ENCODE measurements at regions not wholly inside any gene's neighbourhood (a gene's known extent, or its start where the extent isn't known, plus 50 kb on each side); places are given as distances from the start of the nearest gene placed in this dataset.

DNA sequence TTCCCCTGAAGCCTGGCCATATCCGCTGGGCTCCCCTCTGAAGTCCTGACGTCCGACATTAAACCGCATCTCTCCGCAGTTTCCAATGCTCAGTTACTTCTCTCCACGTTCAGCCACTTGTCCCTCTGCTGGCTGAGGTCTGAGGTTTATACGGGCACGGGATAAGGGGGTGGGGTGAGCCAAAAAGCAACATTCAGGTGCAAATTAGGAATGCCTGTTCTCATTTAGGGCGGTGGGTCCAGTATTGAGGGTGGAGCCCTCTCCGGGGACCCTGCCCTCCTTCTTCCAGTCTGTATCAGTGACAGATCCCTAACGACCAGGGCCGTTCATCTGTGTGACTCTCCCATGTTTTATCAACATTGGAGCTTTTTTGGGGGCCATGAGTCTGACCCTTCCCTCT, 1454.4 kb downstream of the HACE1 start:
- CTCF ChIA-PET (ENCODE audit: low intra/inter-chr PET ratio, low total read pairs), result no interaction called here
- no peak overlapping the region for H2AFZ ChIP-seq (ENCODE audit: low read length)
- H3K27me3 ChIP-seq (ENCODE audit: control insufficient read depth in 1 of 2, insufficient read depth in 2 of 2, low read length in 2 of 2), result no peaks in the 10 kb centered on the region
- H3K4me1 ChIP-seq (ENCODE audit: insufficient read depth, low read length), result no peaks in the 10 kb centered on the region
- DNase-seq (ENCODE audit: low spot score) (no peak), FAIRE-seq (no peak), ATAC-seq (no peak)
- H3K4me3 ChIP-seq (replicated peaks in 1 of 3; ENCODE audit: insufficient read depth in 1 of 3, low read depth in 2 of 3, low read length in 3 of 3), result no peak overlapping the region
- POLR2A ChIA-PET, result no interaction called here
- 37% methylated on average over 9 of the region's 12 CpGs for WGBS (ENCODE audit: low lambda C conversion rate)
- no peaks in the 10 kb centered on the region for H3K79me2 ChIP-seq (ENCODE audit: insufficient read depth, low read length)
- no peaks in the 10 kb centered on the region for H3K9me3 ChIP-seq (ENCODE audit: low read length)
- H3K4me2 ChIP-seq (ENCODE audit: low read depth, low read length), result no peak overlapping the region
- BruUV-seq (replicated peaks), result no TSS peak
- no peak overlapping the region for H3K9ac ChIP-seq (ENCODE audit: insufficient read depth, low read depth, low read length)
- intact Hi-C loops (cut with micrococcal nuclease; ENCODE audit: unreplicated experiment) (no loop called here), in situ Hi-C loops (cut with HindIII; ENCODE audit: extremely low pct_ligation_motif_present, low pct_unique_long_range_greater_than_20kb) (no loop called here)
- no peaks in the 10 kb centered on the region for H4K20me1 ChIP-seq (ENCODE audit: insufficient read depth, low read length)
- no peak overlapping the region for H3K27ac ChIP-seq (ENCODE audit: extremely low read length, insufficient read depth, low read length)
- no peaks in the 10 kb centered on the region for H3K36me3 ChIP-seq (replicated peaks in 1 of 2; ENCODE audit: control insufficient read depth in 1 of 2, insufficient read depth in 2 of 2, low read length in 2 of 2)
- no peak for TF ChIP-seq NCOA2 (CRISPR knock-in tag; IDR thresholded peaks at IDR 0.05)
- no peak for TF ChIP-seq FOXP1 (IDR thresholded peaks at IDR 0.05)
- no peak for TF ChIP-seq FOXP1 (CRISPR knock-in tag; IDR thresholded peaks at IDR 0.05)
- TF ChIP-seq MTA1 (CRISPR knock-in tag; IDR thresholded peaks at IDR 0.05; ENCODE audit: borderline replicate concordance), result no peak
- no peak for TF ChIP-seq ZBED4 (CRISPR knock-in tag; IDR thresholded peaks at IDR 0.05; ENCODE audit: borderline replicate concordance)
- no peak for TF ChIP-seq ZMAT5 (CRISPR knock-in tag; IDR thresholded peaks at IDR 0.05; ENCODE audit: borderline replicate concordance, low read depth)
- no peak for TF ChIP-seq AGO1 (IDR thresholded peaks at IDR 0.05; ENCODE audit: low read depth, low read length, poor library complexity, severe bottlenecking)
- TF ChIP-seq FOXM1 (CRISPR knock-in tag; IDR thresholded peaks at IDR 0.05), result no peak
- no peak for TF ChIP-seq SP4 (CRISPR knock-in tag; IDR thresholded peaks at IDR 0.05)
- TF ChIP-seq ZNF263 (CRISPR knock-in tag; IDR thresholded peaks at IDR 0.05), result no peak
- no peak for TF ChIP-seq ZMYM2 (CRISPR knock-in tag; IDR thresholded peaks at IDR 0.05)
- no peak for TF ChIP-seq U2AF2 (IDR thresholded peaks at IDR 0.05; ENCODE audit: low read depth, low read length)
- TF ChIP-seq ESRRA (CRISPR knock-in tag; IDR thresholded peaks at IDR 0.05; ENCODE audit: low read depth), result no peak
- no peak for TF ChIP-seq ZNF281 (CRISPR knock-in tag; IDR thresholded peaks at IDR 0.05; ENCODE audit: borderline replicate concordance)
- no peak for TF ChIP-seq SMC3 (IDR thresholded peaks at IDR 0.05; ENCODE audit: low read length)
- TF ChIP-seq ZNF317 (CRISPR knock-in tag; IDR thresholded peaks at IDR 0.05), result no peak
- TF ChIP-seq, protein P1, sequence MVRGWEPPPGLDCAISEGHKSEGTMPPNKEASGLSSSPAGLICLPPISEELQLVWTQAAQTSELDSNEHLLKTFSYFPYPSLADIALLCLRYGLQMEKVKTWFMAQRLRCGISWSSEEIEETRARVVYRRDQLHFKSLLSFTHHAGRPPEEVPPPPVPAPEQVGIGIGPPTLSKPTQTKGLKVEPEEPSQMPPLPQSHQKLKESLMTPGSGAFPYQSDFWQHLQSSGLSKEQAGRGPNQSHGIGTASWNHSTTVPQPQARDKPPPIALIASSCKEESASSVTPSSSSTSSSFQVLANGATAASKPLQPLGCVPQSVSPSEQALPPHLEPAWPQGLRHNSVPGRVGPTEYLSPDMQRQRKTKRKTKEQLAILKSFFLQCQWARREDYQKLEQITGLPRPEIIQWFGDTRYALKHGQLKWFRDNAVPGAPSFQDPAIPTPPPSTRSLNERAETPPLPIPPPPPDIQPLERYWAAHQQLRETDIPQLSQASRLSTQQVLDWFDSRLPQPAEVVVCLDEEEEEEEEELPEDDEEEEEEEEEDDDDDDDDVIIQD (CRISPR knock-in tag; IDR thresholded peaks at IDR 0.05; ENCODE audit: low read depth), result no peak
- TF ChIP-seq ZNF367 (CRISPR knock-in tag; IDR thresholded peaks at IDR 0.05; ENCODE audit: borderline replicate concordance), result no peak
- TF ChIP-seq ZNF615 (CRISPR knock-in tag; IDR thresholded peaks at IDR 0.05; ENCODE audit: borderline replicate concordance), result no peak
- TF ChIP-seq AGO2 (optimal IDR thresholded peaks at IDR 0.05; ENCODE audit: low read depth, low read length), result no peak

All from HepG2 (cell line).